ENCODE measurements at regions not wholly inside any gene's neighbourhood (a gene's known extent, or its start where the extent isn't known, plus 50 kb on each side); places are given as distances from the start of the nearest gene placed in this dataset.
A peak's percentile ranks its signal among the peaks of the same experiment; 100 is the strongest.

DNA sequence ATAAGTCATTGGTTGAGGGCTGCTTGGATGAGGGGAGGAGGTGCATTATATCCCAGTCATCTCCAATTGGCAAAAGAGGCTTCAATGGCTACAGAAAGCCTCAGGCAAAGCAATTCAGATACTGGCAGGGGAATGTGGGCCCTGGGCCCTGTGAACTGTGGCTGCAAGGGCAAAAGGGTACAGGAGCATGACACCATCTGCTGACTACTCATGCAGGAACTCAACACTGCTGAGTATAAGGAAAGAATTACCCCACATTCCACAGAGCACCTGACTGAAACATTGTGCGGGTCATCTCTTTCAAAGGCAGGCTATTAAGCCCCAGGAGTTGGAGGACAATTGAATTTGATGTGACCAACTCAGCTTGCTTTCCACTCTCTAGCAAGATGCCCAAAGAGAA, 92.1 kb upstream of the SPTLC3 start:
- no peak for DNase-seq (ENCODE audit: low read depth in 2 of 2)
- H3K27ac ChIP-seq (ENCODE audit: insufficient read depth, low read length): no peak overlapping the region
- TF ChIP-seq, protein P1, sequence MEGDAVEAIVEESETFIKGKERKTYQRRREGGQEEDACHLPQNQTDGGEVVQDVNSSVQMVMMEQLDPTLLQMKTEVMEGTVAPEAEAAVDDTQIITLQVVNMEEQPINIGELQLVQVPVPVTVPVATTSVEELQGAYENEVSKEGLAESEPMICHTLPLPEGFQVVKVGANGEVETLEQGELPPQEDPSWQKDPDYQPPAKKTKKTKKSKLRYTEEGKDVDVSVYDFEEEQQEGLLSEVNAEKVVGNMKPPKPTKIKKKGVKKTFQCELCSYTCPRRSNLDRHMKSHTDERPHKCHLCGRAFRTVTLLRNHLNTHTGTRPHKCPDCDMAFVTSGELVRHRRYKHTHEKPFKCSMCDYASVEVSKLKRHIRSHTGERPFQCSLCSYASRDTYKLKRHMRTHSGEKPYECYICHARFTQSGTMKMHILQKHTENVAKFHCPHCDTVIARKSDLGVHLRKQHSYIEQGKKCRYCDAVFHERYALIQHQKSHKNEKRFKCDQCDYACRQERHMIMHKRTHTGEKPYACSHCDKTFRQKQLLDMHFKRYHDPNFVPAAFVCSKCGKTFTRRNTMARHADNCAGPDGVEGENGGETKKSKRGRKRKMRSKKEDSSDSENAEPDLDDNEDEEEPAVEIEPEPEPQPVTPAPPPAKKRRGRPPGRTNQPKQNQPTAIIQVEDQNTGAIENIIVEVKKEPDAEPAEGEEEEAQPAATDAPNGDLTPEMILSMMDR (conservative IDR thresholded peaks at IDR 0.05 in 1 of 2, IDR thresholded peaks at IDR 0.05 in 1 of 2; ENCODE audit: low read depth in 1 of 2, low read length in 2 of 2): no peak
- no peak for TF ChIP-seq EZH2 (IDR thresholded peaks at IDR 0.05; ENCODE audit: low read length, missing control alignments)
- no peaks in the 10 kb centered on the region for H3K27me3 ChIP-seq (ENCODE audit: control insufficient read depth, insufficient read depth, low read length)
- no peaks in the 10 kb centered on the region for H3K36me3 ChIP-seq (ENCODE audit: control insufficient read depth, insufficient read depth, low read length)
- no peaks in the 10 kb centered on the region for H4K20me1 ChIP-seq (ENCODE audit: control insufficient read depth, extremely low read depth, insufficient read depth, low read length)
- H3K9ac ChIP-seq (ENCODE audit: insufficient read depth, low read length): no peak overlapping the region
- H3K9me3 ChIP-seq (ENCODE audit: control insufficient read depth, insufficient read depth, low read depth, low read length): no peaks in the 10 kb centered on the region
- no peaks in the 10 kb centered on the region for H3K79me2 ChIP-seq (ENCODE audit: control insufficient read depth, insufficient read depth, low read length)
- no peak overlapping the region for H2AFZ ChIP-seq (ENCODE audit: low read length)
- H3K4me2 ChIP-seq (ENCODE audit: extremely low read depth, insufficient read depth, low read length): no peak overlapping the region
- no peaks in the 10 kb centered on the region for H3K4me1 ChIP-seq (ENCODE audit: control insufficient read depth, extremely low read depth, insufficient read depth, low read length)
- H3K4me3 ChIP-seq (replicated peaks in 1 of 4; ENCODE audit: control extremely low read depth in 1 of 4, insufficient read depth in 1 of 4, low read depth in 3 of 4, low read length in 4 of 4): no peak overlapping the region

DNA sequence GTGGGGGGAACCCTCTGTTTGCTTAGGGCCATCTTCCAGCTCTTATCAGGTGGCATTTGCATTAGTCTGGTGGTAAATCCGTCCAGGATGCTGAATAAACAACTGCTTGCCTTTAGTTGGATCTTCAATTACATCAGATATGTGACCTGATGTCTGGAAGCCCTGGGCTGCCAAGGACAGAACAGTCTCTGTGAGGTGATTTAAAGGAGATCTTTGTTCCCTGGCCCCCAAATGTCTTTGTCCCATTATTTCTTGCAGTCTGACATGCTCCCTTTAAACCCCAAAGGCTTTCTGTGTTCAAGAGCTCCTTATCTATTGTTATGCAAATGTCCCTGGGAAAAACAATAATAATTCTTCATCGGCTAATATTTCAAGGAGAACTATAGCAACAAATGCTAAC, 84.6 kb upstream of the SPTLC3 start:
- no peak overlapping the region for H3K27ac ChIP-seq (ENCODE audit: insufficient read depth, low read length)
- no peak overlapping the region for H3K4me3 ChIP-seq (replicated peaks in 1 of 4; ENCODE audit: control extremely low read depth in 1 of 4, insufficient read depth in 1 of 4, low read depth in 3 of 4, low read length in 4 of 4)
- TF ChIP-seq, protein P1 (conservative IDR thresholded peaks at IDR 0.05 in 1 of 2, IDR thresholded peaks at IDR 0.05 in 1 of 2; ENCODE audit: low read depth in 1 of 2, low read length in 2 of 2): no peak
- TF ChIP-seq EZH2 (IDR thresholded peaks at IDR 0.05; ENCODE audit: low read length, missing control alignments): no peak
- no peak overlapping the region for H3K4me2 ChIP-seq (ENCODE audit: extremely low read depth, insufficient read depth, low read length)
- no peaks in the 10 kb centered on the region for H3K36me3 ChIP-seq (ENCODE audit: control insufficient read depth, insufficient read depth, low read length)
- no peak for DNase-seq (ENCODE audit: low read depth in 2 of 2)
- H2AFZ ChIP-seq (ENCODE audit: low read length): no peak overlapping the region
- no peaks in the 10 kb centered on the region for H3K79me2 ChIP-seq (ENCODE audit: control insufficient read depth, insufficient read depth, low read length)
- no peaks in the 10 kb centered on the region for H3K9me3 ChIP-seq (ENCODE audit: control insufficient read depth, insufficient read depth, low read depth, low read length)
- H3K4me1 ChIP-seq (ENCODE audit: control insufficient read depth, extremely low read depth, insufficient read depth, low read length): peaks cover 12% of the 10 kb centered on the region
- no peaks in the 10 kb centered on the region for H3K27me3 ChIP-seq (ENCODE audit: control insufficient read depth, insufficient read depth, low read length)
- H4K20me1 ChIP-seq (ENCODE audit: control insufficient read depth, extremely low read depth, insufficient read depth, low read length): no peaks in the 10 kb centered on the region
- H3K9ac ChIP-seq (ENCODE audit: insufficient read depth, low read length): no peak overlapping the region

DNA sequence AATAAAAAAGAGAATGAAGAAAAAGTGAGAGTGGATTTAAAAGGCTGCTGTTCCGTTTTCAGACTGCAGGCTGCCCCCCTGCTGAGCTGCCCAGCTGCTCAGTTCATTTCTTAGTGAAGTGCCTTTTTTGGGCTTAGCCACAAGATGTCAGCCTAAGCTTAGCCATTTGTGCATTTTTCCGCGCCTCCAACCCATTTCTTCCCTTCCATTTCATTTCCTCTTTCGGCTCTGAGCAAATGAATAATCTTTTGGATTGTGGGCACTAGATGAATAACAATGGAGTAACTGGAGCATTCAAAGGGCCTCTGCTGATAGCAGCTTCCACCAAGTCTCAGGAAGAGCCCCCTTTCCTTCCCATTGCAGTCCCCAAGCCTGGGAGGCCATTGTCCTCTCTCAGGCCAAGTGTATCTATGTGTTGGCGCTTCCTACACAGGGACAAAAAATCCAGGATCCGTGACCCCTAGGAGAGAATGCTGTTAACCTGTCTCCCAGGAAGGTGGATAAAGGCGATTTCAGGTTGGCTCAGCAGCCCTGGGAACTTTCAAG, 83.5 kb upstream of the SPTLC3 start:
- Histone ChIP-seq H4K20me1 (ENCODE audit: control insufficient read depth, extremely low read depth, insufficient read depth, low read length) (no peaks in the 10 kb centered on the region), H2AFZ (ENCODE audit: low read length) (peak overlapping the region; percentile 77), H3K36me3 (ENCODE audit: control insufficient read depth, insufficient read depth, low read length) (no peaks in the 10 kb centered on the region), H3K4me2 (ENCODE audit: extremely low read depth, insufficient read depth, low read length) (peak overlapping the region; percentile 58), H3K9me3 (ENCODE audit: control insufficient read depth, insufficient read depth, low read depth, low read length) (no peaks in the 10 kb centered on the region), H3K4me3 (replicated peaks in 1 of 4; ENCODE audit: control extremely low read depth in 1 of 4, insufficient read depth in 1 of 4, low read depth in 3 of 4, low read length in 4 of 4) (no peak overlapping the region), H3K9ac (ENCODE audit: insufficient read depth, low read length) (no peak overlapping the region), H3K4me1 (ENCODE audit: control insufficient read depth, extremely low read depth, insufficient read depth, low read length) (peaks cover 16% of the 10 kb centered on the region), H3K79me2 (ENCODE audit: control insufficient read depth, insufficient read depth, low read length) (no peaks in the 10 kb centered on the region), H3K27ac (ENCODE audit: insufficient read depth, low read length) (no peak overlapping the region), H3K27me3 (ENCODE audit: control insufficient read depth, insufficient read depth, low read length) (no peaks in the 10 kb centered on the region)
- TF ChIP-seq EZH2 (IDR thresholded peaks at IDR 0.05; ENCODE audit: low read length, missing control alignments): no peak
- TF ChIP-seq, protein P1 (conservative IDR thresholded peaks at IDR 0.05 in 1 of 2, IDR thresholded peaks at IDR 0.05 in 1 of 2; ENCODE audit: low read depth in 1 of 2, low read length in 2 of 2): peak; percentile 92 to 98
- peak; percentile 81 to 87 for DNase-seq (ENCODE audit: low read depth in 2 of 2)
